D721Med (cell line): ENCODE measurements at regions not wholly inside any gene's neighbourhood (a gene's known extent, or its start where the extent isn't known, plus 50 kb on each side); places are given as distances from the start of the nearest gene placed in this dataset.

ENCODE experiments used
- DNase-seq: peaks from one replicate; pipeline ENCODE4 v3.0.0; 2011; ENCODE audit warnings: low spot score; ENCODE audit not compliant: insufficient read length
- FAIRE-seq: peaks from 2 replicates; lab custom pipeline; 2011; peaks lifted over from hg19 to GRCh38; lab: Jason Lieb, UNC
- CTCF ChIP-seq: IDR thresholded peaks from 2 replicates; pipeline ENCODE4 v1.5.1; 2012; ENCODE audit warnings: mild to moderate bottlenecking, control low read depth; ENCODE audit not compliant: insufficient read depth; ENCODE audit errors: missing control alignments

GRCh38 chr3:151990696-151991376 is 117.4 kb downstream of the SUCNR1 start:
- no peak for FAIRE-seq
- no peak for TF ChIP-seq CTCF

DNA sequence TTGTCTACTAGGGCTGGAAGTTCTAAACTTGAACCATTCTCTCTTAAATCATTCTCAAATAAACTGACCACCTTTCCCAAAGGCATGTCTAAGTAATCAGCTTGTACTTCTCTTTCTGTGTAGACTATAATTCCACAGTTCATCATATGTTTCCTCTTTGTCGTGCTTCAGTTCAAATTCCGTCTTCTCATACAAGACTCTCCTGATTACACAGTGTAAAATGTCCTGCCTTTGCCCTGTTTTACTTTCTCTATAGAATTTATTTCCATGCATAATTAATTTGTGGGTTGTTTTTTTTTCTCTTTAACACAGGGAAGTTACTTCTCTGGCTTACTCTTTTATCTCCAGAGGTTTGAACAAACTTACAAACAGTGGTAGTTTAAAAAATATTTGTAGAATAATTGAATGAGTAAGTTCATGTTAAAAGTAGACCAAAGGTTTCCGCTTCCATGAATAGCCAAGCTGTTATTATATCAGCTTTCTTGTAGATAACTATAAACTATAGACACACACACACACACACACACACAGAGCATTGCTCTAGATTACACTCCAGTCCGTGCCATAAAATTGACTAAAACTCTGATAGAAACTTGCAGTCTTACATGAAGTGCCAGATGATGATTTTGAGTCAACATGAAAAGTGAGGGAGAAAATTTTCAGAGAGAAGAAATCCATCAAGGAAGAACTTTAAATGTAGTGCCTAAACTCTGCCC is 119.0 kb downstream of the SUCNR1 start:
- DNase-seq (no peak), FAIRE-seq (no peak)
- no peak for TF ChIP-seq CTCF

More at GRCh38 chr3:151990696-151991376, 117.4 kb downstream of the SUCNR1 start:
- DNase-seq = no peak

GRCh38 chr3:151995091-151995490 is 121.6 kb downstream of the SUCNR1 start:
- DNase-seq (no peak), FAIRE-seq (no peak)
- no peak for TF ChIP-seq CTCF

DNA sequence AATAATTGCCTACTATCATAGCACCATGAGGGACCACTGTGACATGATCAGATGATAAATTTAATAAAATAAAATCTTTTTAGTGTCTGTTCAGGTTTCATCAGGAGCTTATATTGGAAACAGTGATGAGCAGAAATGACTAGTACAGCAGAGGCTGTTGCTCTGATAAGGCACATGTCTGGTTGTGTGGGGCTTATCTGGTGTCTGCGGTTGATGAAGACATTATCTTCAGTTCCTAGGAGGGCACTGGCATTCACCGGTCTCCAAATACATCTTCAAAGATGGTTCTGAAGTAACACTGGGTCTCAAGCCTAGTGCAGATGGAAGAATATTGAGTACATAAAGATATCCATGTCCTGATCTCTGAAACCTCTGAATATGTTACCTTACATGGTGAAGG is 125.3 kb downstream of the SUCNR1 start:
- no peak for FAIRE-seq
- TF ChIP-seq CTCF = no peak

DNA sequence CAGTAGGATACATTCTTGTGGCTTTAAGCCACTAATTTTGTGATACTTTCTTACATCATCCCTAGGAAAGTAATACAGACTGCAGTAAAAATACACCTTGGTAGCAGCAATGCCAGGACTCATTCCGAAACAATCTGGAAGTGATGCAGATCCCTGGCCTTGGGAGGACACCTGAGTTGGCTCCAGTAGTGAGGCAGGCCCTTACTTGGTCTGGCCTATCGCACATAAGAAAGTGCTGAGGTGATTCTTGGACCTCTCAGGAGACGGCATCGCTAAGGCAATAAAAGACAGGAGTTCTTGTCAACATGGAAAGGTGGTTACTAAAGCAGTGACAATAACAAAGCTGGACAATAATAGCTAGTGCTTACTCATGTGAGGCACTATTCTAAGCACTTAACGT is 126.5 kb downstream of the SUCNR1 start:
- FAIRE-seq (no peak), DNase-seq (no peak)
- no peak for TF ChIP-seq CTCF

More for the DNA sequence above, 125.3 kb downstream of the SUCNR1 start:
- no peak for DNase-seq

- FAIRE-seq (no peak), DNase-seq (no peak)
- TF ChIP-seq CTCF = no peak
Measured at GRCh38 chr3:152011812-152012735, 138.6 kb downstream of the SUCNR1 start.
